Bronchial epithelial cell (primary cell): ENCODE measurements at regions not wholly inside any gene's neighbourhood (a gene's known extent, or its start where the extent isn't known, plus 50 kb on each side); places are given as distances from the start of the nearest gene placed in this dataset.

Experiments
- DNase-seq: peaks from one replicate; pipeline ENCODE4 v3.0.0-alpha.2; 2010; ENCODE audit warnings: low read depth
- FAIRE-seq: peaks from 2 replicates; lab custom pipeline; 2011; peaks lifted over from hg19 to GRCh38; lab: Jason Lieb, UNC
- H3K27me3 ChIP-seq: 2 replicates; pipeline ENCODE4 v1.5.1; 2011; ENCODE audit warnings: low read length; ENCODE audit not compliant: control insufficient read depth, insufficient read depth
- H3K36me3 ChIP-seq: 2 replicates; pipeline ENCODE4 v1.5.1; 2011; ENCODE audit warnings: low read length; ENCODE audit not compliant: control insufficient read depth, insufficient read depth
- H3K4me3 ChIP-seq: 2 replicates; pipeline ENCODE4 v1.5.1; 2011; ENCODE audit warnings: mild to moderate bottlenecking, low read depth, low read length, control low read depth
- TF ChIP-seq, protein P1 (sequence below): IDR thresholded peaks from 2 replicates; pipeline ENCODE4 v1.5.1; 2011; ENCODE audit warnings: mild to moderate bottlenecking, moderate library complexity, low read length, control low read depth, inconsistent platforms; ENCODE audit not compliant: insufficient read depth, severe bottlenecking

DNA sequence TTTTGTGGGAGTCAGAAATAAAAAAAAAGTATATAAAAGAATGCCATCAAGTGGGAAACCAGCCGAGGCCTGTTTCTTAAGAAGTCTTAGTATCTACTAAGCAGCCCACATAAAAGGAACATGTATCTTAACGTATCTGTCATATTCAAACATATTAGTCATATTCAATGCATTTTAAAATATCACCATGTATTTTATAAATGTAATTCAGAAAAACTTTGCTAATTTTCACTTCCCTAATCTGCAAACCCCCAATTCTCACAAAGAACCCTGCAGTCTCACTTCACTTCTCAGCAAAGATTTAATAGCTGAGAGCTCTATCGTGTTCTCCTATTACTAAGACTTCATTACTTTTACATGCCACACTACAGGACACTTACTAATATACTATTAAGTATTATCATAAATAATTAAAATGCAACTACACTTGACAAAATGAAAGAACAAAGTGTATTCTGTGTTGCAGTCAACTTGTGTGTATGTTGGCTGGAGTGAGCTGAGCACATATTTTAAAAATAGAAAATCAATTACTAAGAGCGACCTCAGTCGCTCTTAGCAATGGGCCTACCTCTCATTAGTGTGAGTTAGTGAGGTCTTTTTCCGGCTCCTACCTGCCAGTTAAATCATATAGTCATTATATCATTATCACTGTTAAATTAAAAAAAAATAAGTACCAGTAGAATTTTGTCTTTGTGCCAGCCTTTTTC is 484.3 kb downstream of the LMO4 start:
- TF ChIP-seq, protein P1, sequence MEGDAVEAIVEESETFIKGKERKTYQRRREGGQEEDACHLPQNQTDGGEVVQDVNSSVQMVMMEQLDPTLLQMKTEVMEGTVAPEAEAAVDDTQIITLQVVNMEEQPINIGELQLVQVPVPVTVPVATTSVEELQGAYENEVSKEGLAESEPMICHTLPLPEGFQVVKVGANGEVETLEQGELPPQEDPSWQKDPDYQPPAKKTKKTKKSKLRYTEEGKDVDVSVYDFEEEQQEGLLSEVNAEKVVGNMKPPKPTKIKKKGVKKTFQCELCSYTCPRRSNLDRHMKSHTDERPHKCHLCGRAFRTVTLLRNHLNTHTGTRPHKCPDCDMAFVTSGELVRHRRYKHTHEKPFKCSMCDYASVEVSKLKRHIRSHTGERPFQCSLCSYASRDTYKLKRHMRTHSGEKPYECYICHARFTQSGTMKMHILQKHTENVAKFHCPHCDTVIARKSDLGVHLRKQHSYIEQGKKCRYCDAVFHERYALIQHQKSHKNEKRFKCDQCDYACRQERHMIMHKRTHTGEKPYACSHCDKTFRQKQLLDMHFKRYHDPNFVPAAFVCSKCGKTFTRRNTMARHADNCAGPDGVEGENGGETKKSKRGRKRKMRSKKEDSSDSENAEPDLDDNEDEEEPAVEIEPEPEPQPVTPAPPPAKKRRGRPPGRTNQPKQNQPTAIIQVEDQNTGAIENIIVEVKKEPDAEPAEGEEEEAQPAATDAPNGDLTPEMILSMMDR = no peak
- no peak for FAIRE-seq

DNA sequence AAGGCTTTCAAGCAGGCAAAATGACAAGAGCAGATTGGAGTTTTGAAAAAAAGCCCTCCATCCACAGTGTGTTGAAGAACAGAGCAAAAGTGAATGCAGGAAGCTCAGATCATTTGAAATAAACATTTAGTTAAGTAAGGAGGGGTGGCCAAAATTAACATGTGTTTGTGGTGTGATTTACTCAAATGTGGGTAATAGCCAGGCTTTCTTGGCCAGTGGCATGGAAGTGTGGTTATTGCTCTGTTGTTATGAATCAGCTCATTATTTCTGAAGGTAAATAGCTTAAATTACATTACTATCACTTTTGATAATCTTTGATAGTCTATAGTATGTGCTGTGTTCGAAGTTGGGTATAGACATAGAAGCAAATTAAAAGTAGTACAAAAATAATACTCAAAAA is 485.9 kb downstream of the LMO4 start:
- TF ChIP-seq, protein P1 = no peak
- no peaks in the 10 kb centered on the region for H3K36me3 ChIP-seq
- DNase-seq = no peak
- no peaks in the 10 kb centered on the region for H3K27me3 ChIP-seq
- H3K4me3 ChIP-seq = no peak overlapping the region
- no peak for FAIRE-seq

More for the DNA sequence above, 484.3 kb downstream of the LMO4 start:
- no peak for DNase-seq
- Histone ChIP-seq H3K36me3 (no peaks in the 10 kb centered on the region), H3K4me3 (no peak overlapping the region), H3K27me3 (no peaks in the 10 kb centered on the region)

DNA sequence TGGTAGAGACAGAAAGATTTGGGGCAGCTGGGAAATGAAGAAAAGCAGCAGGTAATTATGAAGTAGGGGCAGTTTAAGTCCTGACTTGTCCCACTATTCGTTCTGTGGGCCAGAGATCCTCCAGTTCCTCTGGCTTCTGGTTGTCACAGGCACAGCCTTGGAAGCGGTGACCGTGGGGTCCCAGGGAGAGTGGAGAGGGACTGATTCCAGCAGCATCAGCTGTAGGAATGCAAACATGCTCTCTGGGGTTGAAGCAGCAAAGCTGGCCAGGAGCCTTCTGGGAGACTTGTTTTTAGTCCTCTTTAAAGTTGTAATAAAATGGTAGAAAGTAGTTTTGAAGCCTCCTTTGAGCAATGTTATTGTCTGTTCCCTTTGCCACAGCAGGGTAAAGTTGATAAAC is 488.0 kb downstream of the LMO4 start:
- Histone ChIP-seq H3K4me3 (no peak overlapping the region), H3K27me3 (no peaks in the 10 kb centered on the region), H3K36me3 (no peaks in the 10 kb centered on the region)
- no peak for FAIRE-seq
- DNase-seq = no peak
- TF ChIP-seq, protein P1 = no peak

DNA sequence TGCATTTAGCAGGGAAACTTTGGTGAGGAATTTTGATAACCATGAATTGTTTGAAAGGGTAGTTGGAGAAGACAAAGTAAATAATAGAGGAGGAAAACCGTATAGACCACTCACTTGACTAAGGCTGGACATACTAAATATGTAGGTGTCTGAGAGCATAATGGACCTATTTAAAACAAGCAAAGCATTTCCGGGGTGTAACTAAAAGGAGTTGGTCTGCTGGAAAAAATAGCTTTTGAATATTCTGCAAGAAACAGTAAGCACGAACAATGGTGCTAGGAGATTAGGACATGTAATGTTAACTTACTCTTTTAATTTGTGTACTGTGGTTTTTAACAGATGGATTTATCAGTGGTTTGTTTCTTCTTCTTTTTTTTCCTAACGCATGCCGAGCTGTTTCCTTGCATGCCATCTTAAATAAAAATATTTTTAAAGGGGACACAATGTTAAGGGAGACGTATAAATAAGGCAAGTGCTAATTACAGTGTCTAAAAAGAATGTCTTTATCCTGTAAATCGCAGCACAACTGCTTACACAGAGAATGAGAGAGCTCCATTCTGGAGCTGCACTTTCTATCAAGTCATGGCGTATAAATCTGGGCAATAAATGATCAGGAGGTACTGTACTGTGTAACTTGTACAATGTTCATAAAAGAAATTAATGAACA is 492.1 kb downstream of the LMO4 start:
- H3K27me3 ChIP-seq = no peaks in the 10 kb centered on the region
- H3K36me3 ChIP-seq = no peaks in the 10 kb centered on the region
- no peak for FAIRE-seq
- TF ChIP-seq, protein P1 = no peak
- H3K4me3 ChIP-seq = no peak overlapping the region
- no peak for DNase-seq

DNA sequence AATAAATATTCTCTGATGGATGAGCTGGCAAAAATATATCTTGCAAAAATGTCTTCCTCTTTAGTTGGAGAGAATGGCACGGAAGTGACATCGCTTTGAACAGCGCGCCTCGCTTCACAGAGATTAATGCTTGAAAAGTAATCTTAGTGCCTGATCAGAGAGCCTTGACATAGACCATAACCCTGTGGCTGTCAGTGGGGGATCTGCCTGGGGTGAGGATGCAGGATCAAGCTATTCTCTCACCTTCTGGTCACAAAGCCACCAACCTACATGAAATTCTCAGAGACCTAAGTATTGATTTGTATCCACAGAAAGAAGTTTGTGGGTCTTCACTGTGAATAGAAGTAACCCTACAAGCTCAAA is 492.6 kb downstream of the LMO4 start:
- Histone ChIP-seq H3K36me3 (no peaks in the 10 kb centered on the region), H3K27me3 (no peaks in the 10 kb centered on the region), H3K4me3 (no peak overlapping the region)
- FAIRE-seq = no peak
- DNase-seq = no peak
- TF ChIP-seq, protein P1 = no peak
